PC-3 (cell line): ENCODE measurements at regions not wholly inside any gene's neighbourhood (a gene's known extent, or its start where the extent isn't known, plus 50 kb on each side); places are given as distances from the start of the nearest gene placed in this dataset.

Source experiments
- ATAC-seq: fragments of 200-7000 bp; cut with Tn5 transposase; 2 replicates; pipeline ENCODE4 v1.9.1; 2020; ENCODE audit warnings: mild to moderate bottlenecking, moderate library complexity
- BruUV-seq: library from RNA; stranded (reverse); fragments of 400-500 nt; replicated peaks from 2 replicates; lab custom pipeline; 2021; lab: Mats Ljungman, UMichigan
- CTCF ChIA-PET: fragments of 300-600 bp; sonication (Branson Sonifier 250); formaldehyde crosslinking; loops from one replicate; lab custom pipeline; 2022; ENCODE audit warnings: antibody characterized with exemption; lab: Charles Lee
- POLR2A ChIA-PET: fragments of 300-600 bp; sonication (Branson Sonifier 250); formaldehyde crosslinking; loops from one replicate; lab custom pipeline; 2022; ENCODE audit warnings: antibody characterized with exemption; ENCODE audit not compliant: unreplicated experiment; lab: Charles Lee
- DNase-seq: peaks from one replicate; pipeline ENCODE4 v3.0.0-alpha.2; 2015
- H2AFZ ChIP-seq: fragments of 300-600 bp; sonication (generic); 2 replicates; pipeline ENCODE4 v1.6.0; 2016; ENCODE audit warnings: antibody characterized with exemption, low read length
- H3F3A ChIP-seq: fragments of 300-600 bp; sonication (generic); one replicate; pipeline ENCODE4 v1.6.0; 2017; ENCODE audit warnings: antibody characterized with exemption, low read length, control low read depth, mild to moderate bottlenecking; ENCODE audit not compliant: unreplicated experiment
- H3K27ac ChIP-seq: fragments of 300-600 bp; sonication (generic); 2 replicates; pipeline ENCODE4 v1.5.1; 2016; ENCODE audit warnings: mild to moderate bottlenecking, low read length
- H3K27me3 ChIP-seq: fragments of 300-600 bp; sonication (generic); 2 replicates; pipeline ENCODE4 v1.6.1; 2016; ENCODE audit warnings: low read length, mixed read lengths
- H3K36me3 ChIP-seq: fragments of 300-600 bp; sonication (generic); 2 replicates; pipeline ENCODE4 v1.6.1; 2016; ENCODE audit warnings: low read depth, mixed run types, low read length, mixed read lengths
- H3K4me1 ChIP-seq: fragments of 300-600 bp; sonication (generic); 2 replicates; pipeline ENCODE4 v1.5.1; 2016; ENCODE audit warnings: low read length; ENCODE audit not compliant: insufficient read depth
- H3K4me2 ChIP-seq: fragments of 300-600 bp; sonication (generic); 2 replicates; pipeline ENCODE4 v1.6.0; 2016; ENCODE audit warnings: low read length
- H3K4me3 ChIP-seq: fragments of 300-600 bp; sonication (generic); 2 replicates; pipeline ENCODE4 v1.5.1; 2016; ENCODE audit warnings: mild to moderate bottlenecking, low read length, mixed read lengths
- H3K79me2 ChIP-seq: fragments of 300-600 bp; sonication (generic); 2 replicates; pipeline ENCODE4 v1.6.1; 2017; ENCODE audit warnings: low read length, mixed read lengths
- H3K9ac ChIP-seq: fragments of 300-600 bp; sonication (generic); 2 replicates; pipeline ENCODE4 v1.6.0; 2016; ENCODE audit warnings: mild to moderate bottlenecking, low read length
- H3K9me2 ChIP-seq: fragments of 300-600 bp; sonication (generic); replicated peaks from 2 replicates; pipeline ENCODE4 v1.6.1; 2016; ENCODE audit warnings: mixed run types, low read length, mixed read lengths
- H3K9me3 ChIP-seq: fragments of 300-600 bp; sonication (generic); 2 replicates; pipeline ENCODE4 v1.6.1; 2016; ENCODE audit warnings: low read length, mixed read lengths
- H4K20me1 ChIP-seq: fragments of 300-600 bp; sonication (generic); 2 replicates; pipeline ENCODE4 v1.6.1; 2016; ENCODE audit warnings: low read length, mixed read lengths
- CTCF ChIP-seq: fragments of 300-600 bp; sonication (generic); conservative IDR thresholded peaks from 2 replicates; pipeline ENCODE4 v1.5.1; 2017; ENCODE audit warnings: antibody characterized with exemption, low read depth, mild to moderate bottlenecking, low read length
- EZH2 ChIP-seq: fragments of 300-600 bp; sonication (generic); IDR thresholded peaks from one replicate; pipeline ENCODE4 v1.6.1; 2017; ENCODE audit warnings: antibody characterized with exemption, mild to moderate bottlenecking, low read length; ENCODE audit not compliant: unreplicated experiment
- EZH2phosphoT487 ChIP-seq: fragments of 300-600 bp; sonication (generic); IDR thresholded peaks from 2 replicates; pipeline ENCODE4 v1.6.1; 2018; ENCODE audit warnings: mild to moderate bottlenecking, antibody characterized with exemption, low read length, borderline replicate concordance
- intact Hi-C: fragments of 100-400 bp; cut with micrococcal nuclease; formaldehyde crosslinking; loops from 2 replicates; pipeline ENCODE4 v1.9.0; 2023

- ChIA-PET CTCF (no interaction called here), POLR2A (no interaction called here)
- H3K27ac ChIP-seq, result no peak overlapping the region
- H3K4me2 ChIP-seq, result no peak overlapping the region
- H3K9me3 ChIP-seq, result no peaks in the 10 kb centered on the region
- BruUV-seq, result no TSS peak
- H3F3A ChIP-seq, result no peaks in the 10 kb centered on the region
- H3K27me3 ChIP-seq, result no peaks in the 10 kb centered on the region
- intact Hi-C loops, result no loop called here
- H3K36me3 ChIP-seq, result no peaks in the 10 kb centered on the region
- no peak for ATAC-seq
- no peak overlapping the region for H3K9ac ChIP-seq
- H4K20me1 ChIP-seq, result no peaks in the 10 kb centered on the region
- H3K9me2 ChIP-seq, result no peaks in the 10 kb centered on the region
- TF ChIP-seq CTCF (no peak), EZH2 (no peak), EZH2phosphoT487 (no peak)
- no peak for DNase-seq
- no peaks in the 10 kb centered on the region for H3K4me1 ChIP-seq
- H3K79me2 ChIP-seq, result no peaks in the 10 kb centered on the region
- H3K4me3 ChIP-seq, result no peak overlapping the region
- H2AFZ ChIP-seq, result no peak overlapping the region
Measured at GRCh38 chr5:98076501-98076900, 697.0 kb upstream of the RGMB start.

DNA sequence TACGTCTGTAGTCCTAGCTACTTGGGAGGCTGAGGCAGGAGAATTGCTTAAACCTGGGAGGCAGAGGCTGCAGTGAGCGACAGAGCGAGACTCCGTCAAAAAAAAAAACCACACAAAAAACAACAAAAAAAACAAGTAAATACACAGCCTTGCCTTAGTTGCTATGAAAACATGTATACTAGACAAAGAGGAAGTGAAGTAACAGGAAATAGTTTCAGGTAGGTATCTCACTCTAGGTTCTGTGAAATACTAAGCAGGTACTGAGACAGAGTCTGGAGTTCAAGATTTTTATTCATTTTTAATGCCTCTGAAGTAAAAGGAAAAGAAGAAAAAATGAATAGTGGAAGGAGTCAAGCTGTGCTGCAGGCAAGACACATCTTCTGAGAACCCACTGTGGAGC lies 687.9 kb upstream of the RGMB start:
- ChIA-PET POLR2A (no interaction called here), CTCF (no interaction called here)
- no TSS peak for BruUV-seq

GRCh38 chr5:98095072-98095471 lies 678.4 kb upstream of the RGMB start:
- Histone ChIP-seq H3K36me3 (no peaks in the 10 kb centered on the region), H3K27me3 (no peaks in the 10 kb centered on the region), H4K20me1 (no peaks in the 10 kb centered on the region), H2AFZ (no peak overlapping the region), H3K79me2 (no peaks in the 10 kb centered on the region), H3F3A (no peaks in the 10 kb centered on the region), H3K4me2 (no peak overlapping the region), H3K27ac (no peak overlapping the region), H3K4me3 (no peak overlapping the region), H3K9ac (no peak overlapping the region), H3K4me1 (peaks cover 33% of the 10 kb centered on the region), H3K9me2 (no peaks in the 10 kb centered on the region), H3K9me3 (no peaks in the 10 kb centered on the region)
- CTCF ChIA-PET, result no interaction called here
- intact Hi-C loops, result no loop called here
- POLR2A ChIA-PET, result no interaction called here
- no peak for ATAC-seq
- TF ChIP-seq EZH2, result no peak
- no peak for TF ChIP-seq CTCF
- no peak for TF ChIP-seq EZH2phosphoT487
- DNase-seq, result no peak
- BruUV-seq, result no TSS peak

More for the DNA sequence above, 687.9 kb upstream of the RGMB start:
- Histone ChIP-seq H3K4me1 (0 out of 2 replicates have a peak, but pooled peaks cover 3% of the 10 kb centered on the region), H3K4me3 (no peak overlapping the region), H3K9ac (no peak overlapping the region), H3K27me3 (no peaks in the 10 kb centered on the region), H3K9me3 (no peaks in the 10 kb centered on the region), H3K36me3 (no peaks in the 10 kb centered on the region), H4K20me1 (no peaks in the 10 kb centered on the region), H3K9me2 (no peaks in the 10 kb centered on the region), H3F3A (no peaks in the 10 kb centered on the region), H2AFZ (no peak overlapping the region), H3K4me2 (no peak overlapping the region), H3K27ac (no peak overlapping the region), H3K79me2 (no peaks in the 10 kb centered on the region)
- DNase-seq (no peak), ATAC-seq (no peak)
- TF ChIP-seq EZH2 (no peak), EZH2phosphoT487 (no peak), CTCF (no peak)
- intact Hi-C loops, result no loop called here
